Neural progenitor cell (in vitro differentiated cells): ENCODE measurements at regions not wholly inside any gene's neighbourhood (a gene's known extent, or its start where the extent isn't known, plus 50 kb on each side); places are given as distances from the start of the nearest gene placed in this dataset.

Experiments
- DNase-seq: peaks from one replicate; pipeline ENCODE4 v3.0.0-alpha.2; 2016; ENCODE audit warnings: low spot score
- H2AFZ ChIP-seq: fragments of 200-600 bp; sonication (generic); replicated peaks from 2 replicates; pipeline ENCODE4 v1.6.1; 2016; ENCODE audit warnings: antibody characterized with exemption
- H3F3A ChIP-seq: fragments of 200-600 bp; sonication (generic); 2 replicates; pipeline ENCODE4 v1.6.1; 2016; ENCODE audit warnings: antibody characterized with exemption, low read depth
- H3K27ac ChIP-seq: fragments of 200-600 bp; sonication (generic); 2 replicates; pipeline ENCODE4 v1.5.1; 2016; ENCODE audit warnings: mild to moderate bottlenecking
- H3K27me3 ChIP-seq: fragments of 200-600 bp; sonication (generic); 2 replicates; pipeline ENCODE4 v1.6.1; 2016; ENCODE audit warnings: mild to moderate bottlenecking, moderate library complexity
- H3K36me3 ChIP-seq: fragments of 200-600 bp; sonication (generic); 2 replicates; pipeline ENCODE4 v1.5.1; 2016
- H3K4me1 ChIP-seq: fragments of 200-600 bp; sonication (generic); 2 replicates; pipeline ENCODE4 v1.6.1; 2016; ENCODE audit warnings: mixed run types
- H3K4me2 ChIP-seq: fragments of 200-600 bp; sonication (generic); 2 replicates; pipeline ENCODE4 v1.6.1; 2016
- H3K4me3 ChIP-seq: fragments of 200-600 bp; sonication (generic); 2 replicates; pipeline ENCODE4 v1.5.1; 2016
- H3K79me2 ChIP-seq: fragments of 200-600 bp; sonication (generic); 2 replicates; pipeline ENCODE4 v1.6.1; 2016; ENCODE audit warnings: low read depth
- H3K9ac ChIP-seq: fragments of 200-600 bp; sonication (generic); 2 replicates; pipeline ENCODE4 v1.6.1; 2016
- H3K9me3 ChIP-seq: fragments of 200-600 bp; sonication (generic); 2 replicates; pipeline ENCODE4 v1.5.1; 2016; ENCODE audit warnings: low read depth
- H4K20me1 ChIP-seq: fragments of 200-600 bp; sonication (generic); 2 replicates; pipeline ENCODE4 v1.6.1; 2016; ENCODE audit warnings: low read depth
- H3K27ac Mint-ChIP-seq: 3 replicates; pipeline ENCODE4 v1.8.0; 2021; ENCODE audit warnings: mixed read lengths
- H3K27me3 Mint-ChIP-seq: 2 replicates; pipeline ENCODE4 v1.8.0; 2022; ENCODE audit warnings: low read depth, mild to moderate bottlenecking, inconsistent platforms, moderate library complexity, mixed read lengths; ENCODE audit not compliant: insufficient read depth
- H3K36me3 Mint-ChIP-seq: 3 replicates; pipeline ENCODE4 v1.8.0; 2021; ENCODE audit warnings: mixed read lengths
- H3K4me1 Mint-ChIP-seq: 3 replicates; pipeline ENCODE4 v1.8.0; 2021; ENCODE audit warnings: mixed read lengths
- H3K4me3 Mint-ChIP-seq: 3 replicates; pipeline ENCODE4 v1.8.0; 2021; ENCODE audit warnings: mild to moderate bottlenecking, moderate library complexity, mixed read lengths
- H3K9me3 Mint-ChIP-seq: 3 replicates; pipeline ENCODE4 v1.8.0; 2020; ENCODE audit warnings: mixed read lengths
- EZH2 ChIP-seq: fragments of 200-600 bp; sonication (generic); IDR thresholded peaks from 2 replicates; pipeline ENCODE4 v1.6.1; 2017; ENCODE audit warnings: antibody characterized with exemption, mild to moderate bottlenecking, moderate library complexity
- EZH2phosphoT487 ChIP-seq: fragments of 200-600 bp; sonication (generic); IDR thresholded peaks from 2 replicates; pipeline ENCODE4 v1.6.1; 2017; ENCODE audit warnings: antibody characterized with exemption
- TF ChIP-seq, protein P1 (sequence below): fragments of 200-600 bp; sonication (generic); IDR thresholded peaks from 2 replicates; pipeline ENCODE4 v1.5.1; 2017; ENCODE audit warnings: antibody characterized with exemption, mild to moderate bottlenecking

DNA sequence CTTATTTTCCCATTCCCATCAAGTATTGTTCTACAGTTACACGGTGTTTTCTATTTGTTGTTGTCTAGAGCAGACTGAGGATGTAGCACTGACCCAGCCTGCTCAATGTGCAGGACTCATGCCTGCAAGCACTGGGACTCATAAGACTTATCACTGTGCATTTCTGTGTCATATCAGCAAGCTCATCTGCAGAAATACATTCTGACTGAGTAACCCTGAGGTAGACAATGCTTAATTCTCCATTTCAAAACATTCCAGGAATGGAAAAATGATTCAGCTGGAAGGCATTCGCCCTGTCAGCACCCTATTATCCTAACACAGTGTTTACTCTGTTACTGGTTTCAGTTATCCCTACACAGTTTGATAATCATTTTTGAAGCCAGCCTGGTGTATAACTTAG lies 2506.4 kb downstream of the PCDH9 start:
- TF ChIP-seq, protein P1, sequence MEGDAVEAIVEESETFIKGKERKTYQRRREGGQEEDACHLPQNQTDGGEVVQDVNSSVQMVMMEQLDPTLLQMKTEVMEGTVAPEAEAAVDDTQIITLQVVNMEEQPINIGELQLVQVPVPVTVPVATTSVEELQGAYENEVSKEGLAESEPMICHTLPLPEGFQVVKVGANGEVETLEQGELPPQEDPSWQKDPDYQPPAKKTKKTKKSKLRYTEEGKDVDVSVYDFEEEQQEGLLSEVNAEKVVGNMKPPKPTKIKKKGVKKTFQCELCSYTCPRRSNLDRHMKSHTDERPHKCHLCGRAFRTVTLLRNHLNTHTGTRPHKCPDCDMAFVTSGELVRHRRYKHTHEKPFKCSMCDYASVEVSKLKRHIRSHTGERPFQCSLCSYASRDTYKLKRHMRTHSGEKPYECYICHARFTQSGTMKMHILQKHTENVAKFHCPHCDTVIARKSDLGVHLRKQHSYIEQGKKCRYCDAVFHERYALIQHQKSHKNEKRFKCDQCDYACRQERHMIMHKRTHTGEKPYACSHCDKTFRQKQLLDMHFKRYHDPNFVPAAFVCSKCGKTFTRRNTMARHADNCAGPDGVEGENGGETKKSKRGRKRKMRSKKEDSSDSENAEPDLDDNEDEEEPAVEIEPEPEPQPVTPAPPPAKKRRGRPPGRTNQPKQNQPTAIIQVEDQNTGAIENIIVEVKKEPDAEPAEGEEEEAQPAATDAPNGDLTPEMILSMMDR: no peak
- TF ChIP-seq EZH2: no peak
- TF ChIP-seq EZH2phosphoT487: no peak
- peaks cover 4% of the 10 kb centered on the region for H3K36me3 ChIP-seq
- H3K27ac ChIP-seq: no peak overlapping the region
- peaks cover 14% of the 10 kb centered on the region for H3K4me1 Mint-ChIP-seq
- H3K4me1 ChIP-seq: no peaks in the 10 kb centered on the region
- H3K9me3 Mint-ChIP-seq: peaks cover 15% of the 10 kb centered on the region
- no peaks in the 10 kb centered on the region for H3K9me3 ChIP-seq
- H3K36me3 Mint-ChIP-seq: peaks cover 6% of the 10 kb centered on the region
- no peaks in the 10 kb centered on the region for H4K20me1 ChIP-seq
- peak overlapping the region; percentile 86 for H3K27ac Mint-ChIP-seq
- no peaks in the 10 kb centered on the region for H3K27me3 ChIP-seq
- DNase-seq: no peak
- H2AFZ ChIP-seq: no peak overlapping the region
- no peaks in the 10 kb centered on the region for H3K79me2 ChIP-seq
- no peaks in the 10 kb centered on the region for H3K27me3 Mint-ChIP-seq
- no peak overlapping the region for H3K4me3 Mint-ChIP-seq
- H3F3A ChIP-seq: no peaks in the 10 kb centered on the region
- no peak overlapping the region for H3K4me2 ChIP-seq
- no peak overlapping the region for H3K9ac ChIP-seq
- H3K4me3 ChIP-seq: no peak overlapping the region

DNA sequence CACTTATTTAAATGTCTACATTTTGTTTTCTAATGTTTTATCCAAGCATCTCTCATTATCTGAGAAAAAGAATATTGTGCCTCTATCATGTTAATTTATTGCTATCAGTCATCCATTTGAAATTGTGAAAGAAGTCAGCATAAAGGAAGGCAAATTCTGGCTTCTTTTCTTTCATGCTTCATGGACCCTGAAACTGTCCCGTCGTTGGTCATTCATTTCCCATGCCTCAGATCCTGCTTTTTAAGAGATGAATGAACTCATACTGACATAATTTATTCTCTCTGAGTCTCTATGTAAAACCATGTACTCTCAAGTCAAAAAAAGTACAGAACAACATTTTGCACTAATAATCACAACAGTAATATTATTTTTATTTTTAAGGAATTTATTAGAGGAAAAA lies 2512.0 kb downstream of the PCDH9 start:
- peaks cover 4% of the 10 kb centered on the region for H3K36me3 ChIP-seq
- H2AFZ ChIP-seq: no peak overlapping the region
- no peaks in the 10 kb centered on the region for H3F3A ChIP-seq
- H3K4me3 ChIP-seq: no peak overlapping the region
- Mint-ChIP-seq H3K9me3 (peaks cover 21% of the 10 kb centered on the region), H3K27ac (peak overlapping the region; percentile 70), H3K27me3 (no peaks in the 10 kb centered on the region), H3K4me1 (peaks cover 32% of the 10 kb centered on the region), H3K36me3 (peaks cover 6% of the 10 kb centered on the region), H3K4me3 (no peak overlapping the region)
- no peak for DNase-seq
- peaks cover 11% of the 10 kb centered on the region for H3K4me1 ChIP-seq
- H4K20me1 ChIP-seq: no peaks in the 10 kb centered on the region
- H3K4me2 ChIP-seq: no peak overlapping the region
- no peaks in the 10 kb centered on the region for H3K79me2 ChIP-seq
- H3K9ac ChIP-seq: no peak overlapping the region
- no peaks in the 10 kb centered on the region for H3K9me3 ChIP-seq
- H3K27ac ChIP-seq: no peak overlapping the region
- H3K27me3 ChIP-seq: no peaks in the 10 kb centered on the region
- TF ChIP-seq, protein P1: no peak
- TF ChIP-seq EZH2 (no peak), EZH2phosphoT487 (no peak)

DNA sequence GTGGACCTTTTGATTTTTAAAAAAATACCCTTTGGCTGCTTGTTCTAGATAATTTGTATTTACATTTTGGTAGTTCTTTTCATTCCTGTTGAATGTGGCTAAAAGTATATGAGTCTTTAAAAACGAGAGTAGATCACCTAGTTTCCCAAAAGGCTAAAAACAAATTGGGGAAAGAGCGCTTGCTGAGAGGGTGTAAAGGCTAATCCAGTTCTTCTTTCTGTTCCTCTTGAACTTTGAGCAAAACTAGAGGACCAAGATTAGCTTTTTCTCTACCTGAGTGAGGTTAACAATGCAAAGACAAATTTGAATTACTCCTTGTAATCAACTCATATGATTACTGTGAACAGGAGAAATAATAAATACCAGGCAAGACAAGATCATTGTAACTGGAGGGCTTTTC lies 2513.2 kb downstream of the PCDH9 start:
- Histone ChIP-seq H3K4me3 (no peak overlapping the region), H3K79me2 (no peaks in the 10 kb centered on the region), H3K9me3 (no peaks in the 10 kb centered on the region), H3K9ac (no peak overlapping the region), H3K4me1 (peaks cover 11% of the 10 kb centered on the region), H3K27me3 (no peaks in the 10 kb centered on the region), H2AFZ (no peak overlapping the region), H3K27ac (no peak overlapping the region), H3K36me3 (peaks cover 4% of the 10 kb centered on the region), H3K4me2 (no peak overlapping the region), H4K20me1 (no peaks in the 10 kb centered on the region), H3F3A (no peaks in the 10 kb centered on the region)
- H3K4me3 Mint-ChIP-seq: no peak overlapping the region
- peaks cover 24% of the 10 kb centered on the region for H3K9me3 Mint-ChIP-seq
- H3K36me3 Mint-ChIP-seq: peaks cover 6% of the 10 kb centered on the region
- TF ChIP-seq, protein P1: no peak
- TF ChIP-seq EZH2: no peak
- no peak for TF ChIP-seq EZH2phosphoT487
- no peaks in the 10 kb centered on the region for H3K27me3 Mint-ChIP-seq
- DNase-seq: no peak
- peaks cover 31% of the 10 kb centered on the region for H3K4me1 Mint-ChIP-seq
- H3K27ac Mint-ChIP-seq: peak overlapping the region; percentile 83
